ENCODE measurements at regions not wholly inside any gene's neighbourhood (a gene's known extent, or its start where the extent isn't known, plus 50 kb on each side); places are given as distances from the start of the nearest gene placed in this dataset.
"Not testable (repeated sequence)": the region's sequence is repeated elsewhere in the genome, so short reads cannot be mapped to it uniquely, and the experiment has no call there.

- DNase-seq = peak; percentile 2
Measured at GRCh38 chr11:60592601-60593000, 77.4 kb downstream of the MS4A13 start.

- peak; percentile 3 for DNase-seq
Measured at GRCh38 chr11:60594998-60595642, 79.9 kb downstream of the MS4A13 start.

GRCh38 chr11:60607483-60607882, 91.9 kb upstream of the MS4A8 start:
- DNase-seq = no peak

DNA sequence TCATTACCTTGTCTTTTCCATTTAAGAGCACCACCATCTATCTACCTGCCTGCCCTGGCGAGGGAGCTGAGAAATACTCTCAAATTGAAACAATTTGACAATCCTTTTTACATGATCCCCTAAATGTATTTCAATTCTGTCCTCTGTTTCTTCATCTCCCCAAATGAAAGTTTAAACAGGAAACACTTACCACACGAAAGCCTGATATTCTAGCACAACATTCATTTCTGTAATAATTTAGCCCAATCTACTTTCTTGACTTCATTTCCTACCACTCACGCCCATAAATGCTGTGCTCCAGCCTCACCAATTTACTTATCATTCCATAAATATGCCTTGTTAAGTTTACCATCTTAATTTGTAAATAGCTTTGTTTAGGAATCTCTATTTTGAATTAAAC, 89.8 kb upstream of the MS4A8 start:
- no peak for DNase-seq

- no peak for DNase-seq
Measured at GRCh38 chr11:60610702-60611101, 88.7 kb upstream of the MS4A8 start.

- no peak for DNase-seq
Measured at GRCh38 chr11:60615497-60615896, 83.9 kb upstream of the MS4A8 start.

GRCh38 chr11:60621940-60622339, 77.5 kb upstream of the MS4A8 start:
- not testable (repeated sequence) for DNase-seq

GRCh38 chr11:60622776-60623175, 76.6 kb upstream of the MS4A8 start:
- DNase-seq = not testable (repeated sequence)

- no peak for DNase-seq
Measured at GRCh38 chr11:60625262-60625661, 74.2 kb upstream of the MS4A8 start.

GRCh38 chr11:60629399-60629798, 70.0 kb upstream of the MS4A8 start:
- no peak for DNase-seq

DNA sequence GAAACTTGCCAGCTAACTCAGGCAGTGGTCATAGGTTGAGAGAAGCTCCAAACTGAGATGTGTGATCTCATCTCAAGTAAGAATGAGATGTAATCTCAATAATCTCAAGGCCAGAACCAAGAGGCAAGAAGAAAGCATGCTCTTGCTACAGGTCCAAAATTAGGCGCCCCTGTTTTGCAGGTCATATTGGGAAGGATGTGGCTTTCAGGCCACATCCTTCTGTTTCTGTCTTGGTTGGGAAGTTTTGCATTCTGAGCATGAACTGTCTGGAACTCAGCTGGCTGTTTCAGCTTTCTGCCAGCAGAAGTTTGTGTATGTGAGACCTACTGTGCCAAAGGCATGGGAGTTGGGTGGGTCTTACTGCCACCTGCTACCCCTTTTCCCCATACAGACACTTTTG, 67.5 kb upstream of the MS4A8 start:
- DNase-seq = no peak

DNA sequence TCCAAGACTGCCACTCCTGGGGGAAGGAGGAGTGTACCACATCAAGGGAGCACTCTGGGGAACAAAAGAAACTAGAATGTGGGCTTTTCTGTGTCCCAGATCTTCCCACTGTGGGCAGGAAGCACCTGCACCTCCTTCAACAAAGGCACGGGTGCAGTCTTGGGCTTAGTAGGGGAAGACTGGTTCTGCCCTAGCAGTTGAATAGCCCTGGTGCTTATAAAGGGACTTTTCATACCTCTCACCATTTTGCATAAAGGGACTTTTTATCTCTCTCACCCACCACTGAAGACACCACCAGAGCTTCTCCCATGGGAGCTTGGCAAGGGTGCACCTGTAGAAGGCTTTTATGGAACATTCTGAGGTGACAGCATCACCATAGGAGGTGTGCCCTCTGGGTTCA, 65.8 kb upstream of the MS4A8 start:
- no peak for DNase-seq

DNA sequence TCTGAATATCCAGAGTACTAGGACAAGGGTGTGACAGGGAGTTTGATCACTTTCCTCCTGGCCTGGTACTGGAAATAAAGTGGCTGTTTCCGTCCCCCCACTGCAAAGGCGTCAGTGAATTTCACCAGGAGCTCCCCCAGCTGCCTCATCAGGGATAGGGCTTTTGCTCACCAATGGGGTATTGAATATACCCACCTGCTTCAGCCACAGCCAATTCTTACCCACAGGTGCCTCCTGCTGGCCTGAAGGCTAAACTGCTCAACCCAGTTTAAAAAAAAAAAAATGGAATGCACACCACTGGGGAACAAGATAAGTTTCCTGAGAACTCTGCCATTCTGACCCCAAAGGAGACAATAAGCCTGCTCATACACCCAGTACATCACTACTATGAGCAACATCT, 65.3 kb upstream of the MS4A8 start:
- no peak for DNase-seq

DNA sequence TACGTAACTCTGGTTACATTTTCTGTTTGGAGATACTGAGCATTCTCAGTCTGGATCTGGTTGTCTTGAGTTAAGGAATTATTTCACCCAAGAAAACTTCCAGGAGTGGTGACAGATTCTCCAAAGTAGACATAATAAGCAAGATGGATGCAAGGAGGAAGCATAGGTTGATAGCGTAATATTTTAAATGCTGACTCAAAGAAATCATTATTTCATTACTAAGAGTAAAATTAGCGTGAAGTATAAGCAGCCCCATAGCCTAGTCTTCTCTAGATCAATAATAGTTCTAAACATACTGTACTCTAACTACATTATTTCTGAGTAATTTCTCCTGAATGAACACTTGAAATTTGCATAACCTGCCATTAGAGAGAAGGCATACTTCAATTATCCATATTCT, 57.5 kb upstream of the MS4A8 start:
- DNase-seq = no peak

GRCh38 chr11:60647087-60647486, 52.3 kb upstream of the MS4A8 start:
- DNase-seq = no peak

All from skin of body (tissue), 1 donor.